HK-2 (cell line): ENCODE measurements at regions not wholly inside any gene's neighbourhood (a gene's known extent, or its start where the extent isn't known, plus 50 kb on each side); places are given as distances from the start of the nearest gene placed in this dataset.

Experiments
- DNase-seq: peaks from one replicate; pipeline ENCODE4 v3.0.0-alpha.2; 2018; ENCODE audit not compliant: unreplicated experiment

- no peak for DNase-seq
Observed at GRCh38 chr22:47657224-47657623, 894.8 kb downstream of the TBC1D22A start.

DNA sequence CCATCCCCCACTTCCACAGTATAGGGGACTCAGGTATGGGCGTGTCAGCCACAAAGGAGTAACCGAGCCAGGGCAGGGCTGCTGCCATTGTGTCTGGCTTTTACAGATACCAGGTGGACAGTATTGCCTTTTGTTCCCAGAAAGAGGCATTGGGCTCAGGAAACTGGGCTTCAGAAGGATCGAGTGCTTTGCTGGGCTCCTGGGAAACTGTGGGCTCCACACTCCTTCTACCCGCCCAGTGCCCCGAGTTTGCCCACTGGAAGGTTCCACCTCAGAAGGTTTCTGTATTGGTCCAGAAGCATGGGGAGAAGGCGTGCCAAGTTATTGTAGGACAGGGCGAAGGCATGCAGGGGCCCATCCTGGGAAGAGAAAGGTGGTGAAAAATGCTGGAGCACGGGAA, 894.4 kb downstream of the TBC1D22A start:
- no peak for DNase-seq

DNA sequence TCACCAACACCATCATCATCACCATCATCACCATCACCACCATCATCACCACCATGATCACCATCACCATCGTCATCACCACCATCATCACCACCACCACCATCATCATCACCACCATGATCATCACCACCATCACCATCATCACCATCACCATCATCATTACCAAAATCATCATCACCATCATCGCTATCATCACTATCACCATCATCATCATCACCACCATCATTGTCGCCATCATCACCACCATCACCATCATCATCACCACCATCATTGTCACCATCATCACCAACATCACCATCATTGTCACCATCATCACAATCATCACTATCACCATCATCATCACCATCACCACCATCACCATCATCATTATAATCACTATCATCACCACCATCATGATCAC, 893.5 kb downstream of the TBC1D22A start:
- DNase-seq = no peak

DNA sequence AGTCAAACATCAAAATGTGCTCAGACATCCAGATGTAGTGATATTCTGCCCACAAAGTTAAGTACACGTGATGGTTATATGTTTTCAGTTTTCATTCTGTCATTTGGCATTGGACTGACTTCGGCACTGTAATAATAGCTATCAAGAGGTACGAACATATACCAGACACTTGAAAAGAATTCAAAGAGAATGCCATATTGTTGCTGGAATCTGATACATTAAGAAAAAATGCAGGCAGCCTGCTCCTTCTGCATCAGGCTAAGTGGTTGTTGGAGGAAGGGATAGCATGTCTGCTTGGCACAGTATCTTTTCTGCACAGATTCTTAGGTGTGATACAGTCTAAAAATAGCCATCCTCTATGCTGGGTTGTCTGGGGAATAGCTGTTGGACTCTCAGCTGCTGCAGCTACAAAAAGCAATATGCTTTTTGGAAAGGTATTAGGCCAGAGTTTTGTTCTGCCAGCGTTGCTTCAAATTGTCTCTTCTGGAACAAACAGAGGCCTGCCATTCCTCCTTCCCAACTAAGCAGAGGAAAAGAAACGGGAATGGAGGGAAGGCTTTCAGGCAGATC, 892.6 kb downstream of the TBC1D22A start:
- no peak for DNase-seq

DNA sequence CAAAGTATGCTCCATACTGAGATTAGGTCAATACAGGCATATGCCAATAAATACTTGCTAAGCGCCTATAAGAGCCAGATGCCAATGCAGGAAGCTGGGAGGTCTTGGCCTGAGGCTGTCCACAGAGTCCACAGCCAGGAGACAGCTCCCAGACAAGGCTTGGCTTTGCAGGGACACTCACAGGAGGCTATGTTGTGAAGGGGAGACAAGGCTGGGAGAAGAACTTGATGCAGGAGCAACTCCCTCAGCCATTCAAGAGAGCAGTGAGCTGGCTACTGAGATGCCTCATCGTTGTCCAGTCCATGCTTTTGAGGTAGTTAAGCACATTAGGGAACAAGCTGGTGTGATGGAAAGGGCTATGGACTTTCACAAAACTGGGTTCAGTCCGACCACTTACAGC, 891.5 kb downstream of the TBC1D22A start:
- no peak for DNase-seq

GRCh38 chr22:47651216-47651987, 889.0 kb downstream of the TBC1D22A start:
- no peak for DNase-seq

GRCh38 chr22:47647720-47648119, 885.3 kb downstream of the TBC1D22A start:
- no peak for DNase-seq

- DNase-seq = no peak
Observed at GRCh38 chr22:47647181-47647580, 884.7 kb downstream of the TBC1D22A start.

DNA sequence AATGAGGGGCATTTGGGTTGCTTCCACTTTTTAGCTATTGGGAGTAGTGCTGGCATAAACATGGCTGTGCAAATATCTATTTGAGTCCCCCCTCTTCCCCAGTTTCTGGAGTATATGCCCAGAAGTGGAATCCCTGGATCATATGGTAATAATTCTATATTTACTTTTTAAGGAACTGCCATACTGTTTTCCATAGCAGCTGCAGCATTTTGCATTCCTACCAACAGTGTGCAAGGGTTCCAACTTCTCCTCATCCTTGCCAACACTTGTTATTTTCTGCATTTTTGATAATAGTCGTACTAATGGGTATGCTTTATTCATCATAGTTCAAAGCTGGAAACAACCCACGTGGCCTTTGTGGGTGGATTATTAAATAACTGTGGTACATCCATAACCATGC, 883.5 kb downstream of the TBC1D22A start:
- no peak for DNase-seq

GRCh38 chr22:47645450-47645914, 883.0 kb downstream of the TBC1D22A start:
- DNase-seq = no peak

- no peak for DNase-seq
Observed at GRCh38 chr22:47634347-47634746, 871.9 kb downstream of the TBC1D22A start.

DNA sequence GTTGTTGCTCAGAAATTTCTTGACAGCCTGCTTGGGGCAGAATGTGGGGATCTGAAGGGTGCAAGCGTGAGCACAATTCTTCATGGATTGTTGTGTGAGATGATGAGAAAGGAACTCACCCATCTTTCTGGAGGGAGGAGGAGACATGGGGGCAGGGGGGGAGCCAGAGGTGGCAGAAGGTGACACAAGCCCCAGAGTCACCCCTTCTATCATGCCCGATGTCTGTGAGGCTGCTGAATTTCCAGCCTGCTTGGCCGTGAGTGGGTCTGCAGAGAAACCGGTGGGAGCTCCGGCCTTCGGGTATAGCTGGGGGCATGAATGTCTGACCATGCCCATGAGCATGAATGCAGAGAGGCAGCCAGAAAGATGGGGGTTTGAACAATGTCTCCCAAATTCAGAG, 870.7 kb downstream of the TBC1D22A start:
- no peak for DNase-seq

DNA sequence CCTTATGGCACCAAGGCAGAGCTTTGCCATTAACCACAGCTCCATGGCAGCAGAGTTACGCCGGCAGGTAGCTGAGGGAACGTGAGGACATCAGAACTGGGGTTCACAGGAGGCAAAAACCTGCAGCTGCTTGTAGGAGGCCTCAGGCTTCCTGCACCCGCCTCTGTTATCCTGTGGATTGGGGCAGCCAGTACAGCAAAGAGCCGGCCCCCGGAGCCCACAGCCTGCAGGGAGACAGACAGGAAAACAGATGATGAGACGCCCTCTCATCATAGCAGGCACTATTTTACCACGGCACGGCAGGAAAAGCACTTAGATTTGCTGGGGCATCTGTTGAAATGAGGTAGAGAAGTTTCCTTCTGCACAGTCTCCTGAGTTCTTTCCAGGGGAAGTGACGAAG, 870.3 kb downstream of the TBC1D22A start:
- no peak for DNase-seq

DNA sequence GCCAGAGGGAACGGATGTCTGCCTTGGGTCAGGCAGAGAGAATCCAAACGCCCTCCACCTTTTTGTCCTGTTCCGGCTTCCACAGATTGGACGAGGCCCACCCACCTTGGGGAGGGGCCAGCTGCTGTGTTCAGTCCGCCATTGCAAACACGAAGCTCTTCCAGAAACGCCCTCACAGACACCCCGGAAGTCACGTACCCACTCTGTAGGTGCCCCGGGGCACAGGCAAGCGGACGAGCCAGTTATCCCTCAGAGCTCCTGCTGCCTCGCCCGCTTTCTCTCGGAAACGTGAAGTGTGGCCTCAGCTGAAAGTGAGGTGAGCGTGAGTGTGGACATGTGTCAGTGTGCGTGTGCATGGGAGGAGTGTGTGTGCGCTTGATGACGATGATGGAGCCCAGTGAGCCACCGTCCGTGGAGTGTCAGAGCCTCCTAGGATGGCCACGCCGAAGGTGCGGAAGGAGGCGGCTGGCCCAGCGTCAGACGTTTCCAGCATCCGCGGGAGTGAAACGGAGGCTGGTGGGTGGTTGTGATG, 869.2 kb downstream of the TBC1D22A start:
- no peak for DNase-seq

- DNase-seq = no peak
Observed at GRCh38 chr22:47630741-47631534, 868.5 kb downstream of the TBC1D22A start.

DNA sequence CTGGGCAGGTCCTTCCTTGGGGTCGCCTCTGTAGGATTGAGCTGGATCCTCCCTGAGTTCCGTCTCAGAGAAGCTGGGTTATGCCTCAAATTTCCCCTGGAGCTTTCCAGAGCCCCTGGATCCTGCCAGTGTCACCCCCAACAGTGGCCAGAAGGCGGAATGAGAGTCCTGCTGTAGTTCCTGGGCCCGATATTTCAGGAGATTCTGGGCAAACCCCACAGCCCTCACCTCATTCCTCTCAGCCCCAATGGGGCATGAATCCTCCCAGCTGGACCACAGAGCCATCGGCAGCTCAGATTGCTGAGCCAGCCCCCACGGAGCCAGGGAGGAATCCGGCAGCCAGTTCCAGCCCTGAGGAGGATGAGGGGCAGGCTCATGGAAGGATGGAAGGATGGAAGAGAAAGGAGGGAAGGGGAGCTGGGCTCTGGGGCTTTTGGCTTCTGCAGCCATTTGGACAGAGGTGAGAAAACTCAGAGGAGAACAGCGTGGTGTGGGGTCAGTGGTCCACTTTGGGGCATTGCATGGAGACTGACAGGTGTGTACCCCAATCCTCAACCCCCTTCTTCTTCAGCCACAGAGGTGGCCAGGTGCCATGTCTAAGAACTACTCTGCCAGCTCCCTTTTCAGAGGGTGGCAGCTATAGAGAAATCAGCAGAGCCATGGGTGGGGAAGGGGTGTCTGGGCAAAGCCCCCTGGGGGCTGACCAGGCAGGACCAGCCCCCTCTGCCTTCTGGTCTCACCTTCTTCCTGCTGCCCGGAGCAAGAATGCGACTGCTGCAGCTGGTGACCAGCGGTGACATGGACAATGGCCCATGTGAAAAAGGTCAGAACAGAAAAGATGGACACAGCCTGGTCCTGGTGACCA, 867.6 kb downstream of the TBC1D22A start:
- DNase-seq = no peak

- DNase-seq = no peak
Observed at GRCh38 chr22:47629273-47629711, 866.8 kb downstream of the TBC1D22A start.

- no peak for DNase-seq
Observed at GRCh38 chr22:47628477-47629272, 866.2 kb downstream of the TBC1D22A start.

- DNase-seq = no peak
Observed at GRCh38 chr22:47627556-47628253, 865.3 kb downstream of the TBC1D22A start.
